KOPT-K1 (cell line): ENCODE measurements at regions not wholly inside any gene's neighbourhood (a gene's known extent, or its start where the extent isn't known, plus 50 kb on each side); places are given as distances from the start of the nearest gene placed in this dataset.
"Not testable (repeated sequence)": the region's sequence is repeated elsewhere in the genome, so short reads cannot be mapped to it uniquely, and the experiment has no call there.

Experiments
- H3K27ac ChIP-seq: fragments of 200-600 bp; sonication (generic); 2 replicates; pipeline ENCODE4 v1.5.1; 2016; ENCODE audit warnings: antibody characterized with exemption, mild to moderate bottlenecking, low read depth, low read length; ENCODE audit not compliant: poor library complexity, severe bottlenecking
- H3K36me3 ChIP-seq: fragments of 200-600 bp; sonication (generic); 2 replicates; pipeline ENCODE4 v1.5.1; 2017; ENCODE audit warnings: antibody characterized with exemption, mild to moderate bottlenecking, low read length, moderate library complexity; ENCODE audit not compliant: insufficient read depth
- H3K9me3 ChIP-seq: fragments of 200-600 bp; sonication (generic); 2 replicates; pipeline ENCODE4 v1.5.1; 2017; ENCODE audit warnings: antibody characterized with exemption, low read length, mild to moderate bottlenecking; ENCODE audit not compliant: insufficient read depth, poor library complexity, severe bottlenecking

DNA sequence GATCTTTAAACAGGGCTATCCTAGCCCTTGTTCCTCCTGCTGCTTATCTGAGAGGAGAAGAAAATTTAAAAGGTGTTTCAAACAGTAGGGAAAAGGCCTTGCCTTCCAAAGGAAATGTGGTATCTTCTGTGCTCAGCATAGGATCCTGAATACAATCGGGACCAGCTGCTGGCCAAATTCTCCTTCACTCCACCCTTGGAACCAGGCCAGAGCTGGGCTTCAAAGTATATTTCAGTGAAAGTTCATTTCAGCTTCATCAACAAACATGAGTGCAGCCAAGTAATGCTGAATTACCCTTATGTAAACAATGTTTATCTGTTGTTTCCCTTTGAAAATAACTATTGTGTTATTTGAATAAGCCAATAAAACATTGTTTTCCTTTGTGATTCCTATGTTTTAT lies 146.5 kb upstream of the MEOX2 start:
- Histone ChIP-seq H3K36me3 (no peaks in the 10 kb centered on the region), H3K27ac (no peak overlapping the region), H3K9me3 (no peaks in the 10 kb centered on the region)

DNA sequence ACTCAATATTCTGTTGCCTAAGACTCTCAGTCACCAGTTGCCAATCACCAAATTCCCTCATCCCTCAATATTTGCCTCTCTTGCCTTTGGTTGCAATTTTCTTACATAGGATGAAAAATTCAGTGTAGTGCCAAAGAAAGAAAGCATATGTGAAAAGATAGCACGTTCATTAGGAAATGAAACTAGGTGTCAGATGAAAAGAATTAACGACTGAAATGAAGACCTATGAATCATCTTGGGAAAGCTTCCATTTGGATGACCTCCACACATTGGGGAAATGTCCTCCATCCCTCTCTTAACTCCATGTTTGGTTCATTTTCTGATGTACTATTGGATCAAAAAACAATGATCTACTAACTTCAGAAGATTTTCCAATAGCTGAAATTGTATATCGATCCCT lies 145.1 kb upstream of the MEOX2 start:
- H3K36me3 ChIP-seq, result no peaks in the 10 kb centered on the region
- H3K27ac ChIP-seq, result no peak overlapping the region
- no peaks in the 10 kb centered on the region for H3K9me3 ChIP-seq

DNA sequence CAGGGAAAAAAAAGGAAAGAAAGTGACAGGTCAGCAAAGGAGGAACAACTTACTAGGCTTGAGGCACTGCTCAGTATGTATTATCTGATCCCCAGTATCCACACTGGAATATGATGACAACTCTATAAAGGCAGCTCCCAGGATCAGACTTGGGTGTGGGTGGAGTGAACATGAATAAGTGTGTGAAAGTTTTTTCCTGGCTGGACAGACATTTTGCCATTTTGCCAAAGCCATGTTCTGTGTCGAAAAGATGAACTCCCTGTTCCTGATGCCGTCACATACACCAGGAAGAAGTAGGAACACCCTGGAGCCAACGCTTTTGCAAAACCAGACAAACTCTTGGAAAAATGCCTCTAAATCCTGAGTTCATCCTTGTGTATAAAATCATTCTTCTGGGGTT lies 143.2 kb upstream of the MEOX2 start:
- Histone ChIP-seq H3K9me3 (no peaks in the 10 kb centered on the region), H3K36me3 (no peaks in the 10 kb centered on the region), H3K27ac (no peak overlapping the region)

DNA sequence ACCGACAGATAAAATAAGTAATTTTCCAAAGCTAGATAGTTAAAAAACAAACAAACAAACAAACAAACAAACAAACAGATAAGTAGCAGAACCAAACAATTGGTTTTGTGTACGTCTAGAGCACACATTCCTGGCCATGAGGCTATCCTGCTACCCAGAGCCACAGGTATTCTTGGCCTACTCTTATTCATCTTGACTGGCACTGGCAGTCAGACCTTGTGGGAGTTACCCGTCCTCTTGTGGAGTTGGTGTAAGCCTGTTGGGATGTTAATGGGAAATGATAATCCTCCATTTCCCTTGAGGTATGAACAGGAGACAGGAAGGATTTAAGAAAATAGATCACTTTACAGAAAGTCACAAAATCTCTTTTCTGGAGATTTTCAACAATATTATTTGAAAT lies 142.4 kb upstream of the MEOX2 start:
- H3K9me3 ChIP-seq, result no peaks in the 10 kb centered on the region
- H3K27ac ChIP-seq, result no peak overlapping the region
- H3K36me3 ChIP-seq, result no peaks in the 10 kb centered on the region

DNA sequence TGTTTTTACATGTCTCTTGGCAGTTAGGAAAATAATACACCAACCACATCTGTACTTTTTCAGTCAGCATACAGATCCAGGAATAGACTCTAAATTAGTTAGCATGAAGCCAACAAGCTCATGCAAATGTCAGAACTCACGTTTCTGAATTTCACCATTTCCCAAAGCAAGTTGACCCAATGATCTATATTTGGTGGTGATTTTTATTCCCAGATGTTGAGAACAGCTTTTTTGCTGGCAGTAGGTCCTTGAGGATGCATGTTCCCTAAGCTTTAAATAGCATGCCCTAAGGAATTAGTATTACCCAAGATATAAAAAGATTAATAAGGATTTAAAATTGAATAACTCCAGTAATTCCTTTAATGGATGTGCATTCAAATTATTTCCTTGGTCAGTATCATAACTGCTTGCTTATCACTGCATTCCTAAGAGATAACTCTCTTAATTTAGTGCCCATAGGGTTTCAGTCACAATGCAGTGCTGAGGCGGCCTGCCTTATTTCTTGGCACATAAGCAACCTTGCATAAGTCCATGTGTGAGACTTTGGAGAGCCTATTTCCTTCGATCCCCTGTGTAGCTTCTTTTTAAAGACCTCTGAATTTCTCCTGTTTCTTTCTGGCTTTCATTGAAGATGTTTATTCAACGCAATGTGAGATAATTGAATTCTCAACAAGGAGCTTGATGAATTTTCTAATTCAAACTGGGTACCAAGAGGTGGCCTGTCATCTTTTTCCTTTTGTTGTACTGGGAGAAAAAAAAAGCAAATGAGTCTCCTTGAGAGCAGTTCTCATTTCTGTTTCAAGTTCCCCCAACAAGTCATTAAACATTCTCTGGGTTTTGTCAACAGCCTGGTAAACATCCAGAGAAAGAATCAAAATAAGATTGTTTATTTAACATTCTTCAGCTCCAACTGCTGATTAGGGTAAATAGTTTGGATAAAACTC lies 135.3 kb upstream of the MEOX2 start:
- Histone ChIP-seq H3K9me3 (no peaks in the 10 kb centered on the region), H3K36me3 (no peaks in the 10 kb centered on the region), H3K27ac (no peak overlapping the region)

GRCh38 chr7:15820319-15820718 lies 133.8 kb upstream of the MEOX2 start:
- Histone ChIP-seq H3K9me3 (no peaks in the 10 kb centered on the region), H3K27ac (no peak overlapping the region)

DNA sequence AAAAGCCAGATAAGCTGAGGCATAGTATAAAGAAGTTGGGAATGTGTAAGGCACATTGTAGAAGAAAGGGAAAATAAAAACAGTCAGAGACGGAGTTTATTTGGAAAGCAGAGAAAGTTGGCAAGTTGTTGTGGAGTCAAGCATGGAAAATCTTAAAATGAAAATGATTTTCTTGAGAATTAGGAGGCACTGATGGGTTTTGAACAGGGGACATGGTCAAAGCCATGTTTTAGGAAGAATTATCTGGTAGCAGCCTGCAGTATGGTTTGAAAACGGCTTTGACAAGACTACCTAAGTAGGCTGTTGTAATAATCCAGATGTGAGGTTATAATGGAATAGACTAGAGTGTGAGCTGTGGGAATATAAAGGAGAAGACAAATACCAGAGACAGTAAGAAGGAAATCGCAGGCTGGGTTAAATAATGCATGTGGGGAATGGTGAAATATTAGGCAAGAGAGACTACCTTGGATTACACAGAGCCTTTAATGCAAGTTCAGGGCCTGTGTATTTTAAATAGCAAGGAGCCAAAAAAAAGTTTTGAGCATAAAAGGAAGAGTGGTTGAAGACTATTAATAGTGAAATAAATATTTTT lies 130.4 kb upstream of the MEOX2 start:
- H3K36me3 ChIP-seq, result no peaks in the 10 kb centered on the region
- no peaks in the 10 kb centered on the region for H3K9me3 ChIP-seq
- no peak overlapping the region for H3K27ac ChIP-seq

More at GRCh38 chr7:15820319-15820718, 133.8 kb upstream of the MEOX2 start:
- no peaks in the 10 kb centered on the region for H3K36me3 ChIP-seq

- Histone ChIP-seq H3K27ac (no peak overlapping the region), H3K36me3 (no peaks in the 10 kb centered on the region), H3K9me3 (no peaks in the 10 kb centered on the region)
Measured at GRCh38 chr7:15813448-15813847, 127.0 kb upstream of the MEOX2 start.

DNA sequence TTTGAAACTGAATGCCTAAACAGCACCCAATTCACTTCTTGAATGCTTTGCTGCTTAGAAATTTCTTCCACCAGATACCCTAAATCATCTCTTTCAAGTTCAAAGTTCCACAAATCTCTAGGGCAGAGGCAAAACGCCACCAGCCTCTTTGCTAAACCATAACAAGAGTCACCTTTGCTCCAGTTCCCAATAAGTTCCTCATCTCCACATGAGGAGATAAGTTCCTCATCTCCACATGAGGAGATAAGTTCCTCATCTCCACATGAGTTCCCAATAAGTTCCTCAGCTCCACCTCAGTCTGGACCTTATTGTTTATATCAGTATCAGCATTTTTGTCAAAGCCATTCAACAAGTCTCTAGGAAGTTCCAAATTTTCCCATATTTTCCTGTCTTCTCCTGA lies 123.9 kb upstream of the MEOX2 start:
- not testable (repeated sequence) for H3K9me3 ChIP-seq, H3K27ac ChIP-seq, H3K36me3 ChIP-seq

DNA sequence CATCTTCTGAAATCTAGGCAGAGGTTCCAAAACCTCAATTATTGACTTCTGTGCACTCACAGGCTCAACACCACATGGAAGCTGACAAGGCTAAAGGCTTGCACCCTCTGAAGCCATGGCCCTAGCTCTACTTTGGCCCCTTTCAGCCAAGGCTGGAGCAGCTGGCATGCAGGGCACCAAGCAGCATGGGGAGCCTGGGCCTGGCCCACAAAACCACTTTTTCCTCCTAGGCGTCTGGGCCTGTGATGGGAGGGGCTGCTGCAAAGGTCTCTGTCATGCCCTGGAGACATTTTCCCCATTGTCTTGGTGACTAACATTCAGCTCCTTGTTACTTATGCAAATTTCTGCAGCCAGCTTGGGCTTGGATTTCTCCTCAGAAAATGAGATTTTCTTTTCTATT lies 123.5 kb upstream of the MEOX2 start:
- not testable (repeated sequence) for H3K36me3 ChIP-seq, H3K9me3 ChIP-seq, H3K27ac ChIP-seq

- H3K9me3 ChIP-seq, result no peaks in the 10 kb centered on the region
- no peak overlapping the region for H3K27ac ChIP-seq
Measured at GRCh38 chr7:15805891-15806290, 119.4 kb upstream of the MEOX2 start.

DNA sequence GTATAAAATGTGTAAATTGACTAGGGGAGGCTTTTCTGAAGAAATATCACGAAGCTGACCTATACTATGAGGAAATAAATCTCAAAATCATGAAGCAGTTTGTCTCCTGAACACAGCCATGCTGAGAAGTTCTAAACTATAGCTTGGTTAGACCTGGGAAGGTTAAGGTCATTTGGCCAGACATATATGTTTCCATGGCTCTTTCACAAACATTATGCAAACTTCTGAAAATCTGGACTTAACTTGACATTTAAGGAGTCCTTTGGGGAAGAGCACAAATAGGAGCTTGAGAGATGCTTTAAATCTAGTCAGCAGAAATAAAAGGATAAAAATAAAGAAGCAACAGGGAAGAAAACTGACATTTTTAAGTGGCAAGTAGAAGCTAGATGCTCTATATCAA lies 115.9 kb upstream of the MEOX2 start:
- Histone ChIP-seq H3K27ac (no peak overlapping the region), H3K9me3 (no peaks in the 10 kb centered on the region), H3K36me3 (no peaks in the 10 kb centered on the region)

More at GRCh38 chr7:15805891-15806290, 119.4 kb upstream of the MEOX2 start:
- H3K36me3 ChIP-seq, result no peaks in the 10 kb centered on the region

GRCh38 chr7:15801551-15801950 lies 115.1 kb upstream of the MEOX2 start:
- Histone ChIP-seq H3K9me3 (no peaks in the 10 kb centered on the region), H3K27ac (no peak overlapping the region), H3K36me3 (no peaks in the 10 kb centered on the region)

DNA sequence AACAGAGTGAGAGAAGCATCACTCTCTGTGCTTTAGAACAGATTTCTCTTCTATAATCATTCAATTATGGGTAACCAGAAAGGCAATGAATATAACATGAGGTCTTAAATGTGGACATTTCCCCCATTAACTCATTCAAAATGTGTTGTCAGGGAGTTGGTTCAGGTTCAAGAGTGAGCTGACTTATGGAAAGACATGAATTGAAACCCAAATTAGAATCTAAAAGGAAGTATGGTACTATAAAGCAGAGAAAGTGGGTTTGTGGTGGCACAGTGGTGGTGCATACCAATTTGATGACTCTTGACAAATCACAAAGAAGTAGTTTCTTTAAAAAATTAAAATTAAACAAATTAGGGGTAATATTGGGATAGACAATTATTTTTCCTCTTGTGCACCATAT lies 114.6 kb upstream of the MEOX2 start:
- no peaks in the 10 kb centered on the region for H3K9me3 ChIP-seq
- no peak overlapping the region for H3K27ac ChIP-seq
- H3K36me3 ChIP-seq, result no peaks in the 10 kb centered on the region

DNA sequence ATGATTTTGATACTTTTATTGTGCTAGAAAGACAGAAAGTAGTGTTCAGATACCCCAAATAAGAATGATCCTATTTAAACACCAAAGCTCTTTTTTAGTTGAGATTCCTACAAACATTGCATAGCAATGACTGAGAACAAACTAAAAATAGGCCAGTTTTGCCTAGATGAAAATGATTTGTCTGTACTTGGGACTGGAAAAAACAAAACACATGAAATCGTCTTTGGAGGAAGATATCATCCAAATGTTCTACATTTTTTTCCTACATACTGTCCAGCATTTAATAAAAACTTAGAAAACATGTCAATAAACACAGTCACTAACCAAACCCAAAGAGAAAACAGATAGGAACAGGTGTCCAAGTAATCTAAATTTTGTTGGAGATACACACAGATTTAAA lies 111.6 kb upstream of the MEOX2 start:
- no peaks in the 10 kb centered on the region for H3K36me3 ChIP-seq
- H3K27ac ChIP-seq, result no peak overlapping the region

GRCh38 chr7:15795393-15795792 lies 108.9 kb upstream of the MEOX2 start:
- Histone ChIP-seq H3K36me3 (no peaks in the 10 kb centered on the region), H3K27ac (no peak overlapping the region), H3K9me3 (no peaks in the 10 kb centered on the region)

More for the DNA sequence above, 111.6 kb upstream of the MEOX2 start:
- no peaks in the 10 kb centered on the region for H3K9me3 ChIP-seq
